Mammary epithelial cell (primary cell): ENCODE measurements at regions not wholly inside any gene's neighbourhood (a gene's known extent, or its start where the extent isn't known, plus 50 kb on each side); places are given as distances from the start of the nearest gene placed in this dataset.

Source experiments
- CTCF ChIP-seq, 2 donors: IDR thresholded peaks in 1 of 2; conservative IDR thresholded peaks in 1 of 2; 2 replicates each; pipeline ENCODE4 v1.5.1; 2011 to 2012; ENCODE audit warnings: inconsistent platforms in 2 of 2, low read length in 2 of 2, mild to moderate bottlenecking in 2 of 2, control low read depth in 1 of 2, low read depth in 1 of 2; ENCODE audit not compliant: insufficient read depth in 1 of 2; ENCODE audit errors: extremely low read depth in 1 of 2
- EZH2 ChIP-seq: IDR thresholded peaks from 2 replicates; pipeline ENCODE4 v1.6.1; 2012; ENCODE audit warnings: low read length, inconsistent platforms, borderline replicate concordance

- TF ChIP-seq CTCF (conservative IDR thresholded peaks at IDR 0.05 in 1 of 2, IDR thresholded peaks at IDR 0.05 in 1 of 2; ENCODE audit: extremely low read depth in 1 of 2, insufficient read depth in 1 of 2, low read depth in 1 of 2, low read length in 2 of 2) (no peak), EZH2 (no peak)
Observed at GRCh38 chrX:43590150-43590549, 65.9 kb upstream of the MAOA start.
